Activated CD4-positive, alpha-beta T cell treated with anti-CD3 and anti-CD28 coated beads, Interleukin-2, Interleukin-6, amounts not matched to agents 100 ng/mL and 50 ng/mL, durations not matched to agents 16 hours and 8 hours (primary cell): ENCODE measurements at regions not wholly inside any gene's neighbourhood (a gene's known extent, or its start where the extent isn't known, plus 50 kb on each side); places are given as distances from the start of the nearest gene placed in this dataset.
A peak's percentile ranks its signal among the peaks of the same experiment; 100 is the strongest.

Source experiments
- DNase-seq: peaks from one replicate; pipeline ENCODE4 v3.0.0-alpha.2; 2020

GRCh38 chr2:858646-859045, 92.0 kb upstream of the SNTG2 start:
- DNase-seq, result no peak

GRCh38 chr2:857937-858336, 92.7 kb upstream of the SNTG2 start:
- no peak for DNase-seq

- DNase-seq, result no peak
These were observed 93.6 kb upstream of the SNTG2 start for GRCh38 chr2:857081-857480.

DNA sequence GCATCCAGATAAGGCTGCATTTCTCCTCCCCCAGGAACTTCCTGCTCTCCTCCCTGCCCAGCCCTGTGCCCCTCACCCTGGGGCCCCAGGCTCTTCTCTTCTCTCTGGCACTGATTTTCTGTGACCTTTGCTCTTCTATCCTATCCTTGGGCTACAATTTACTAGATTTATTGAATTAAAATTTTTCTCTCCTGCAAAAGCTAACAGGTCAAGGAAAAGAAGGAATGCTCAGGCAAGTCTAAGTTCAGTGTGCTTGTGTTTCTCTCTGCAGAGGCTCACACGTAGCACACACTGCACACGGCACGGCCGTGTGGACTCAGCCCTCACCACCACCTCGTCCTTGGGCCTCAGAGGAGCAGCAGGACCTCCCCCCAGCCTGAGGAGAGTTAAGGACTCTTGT, 94.2 kb upstream of the SNTG2 start:
- no peak for DNase-seq

GRCh38 chr2:856041-856440, 94.6 kb upstream of the SNTG2 start:
- DNase-seq, result no peak

- peak; percentile 39 for DNase-seq
These were observed 95.5 kb upstream of the SNTG2 start for GRCh38 chr2:855177-855576.

DNA sequence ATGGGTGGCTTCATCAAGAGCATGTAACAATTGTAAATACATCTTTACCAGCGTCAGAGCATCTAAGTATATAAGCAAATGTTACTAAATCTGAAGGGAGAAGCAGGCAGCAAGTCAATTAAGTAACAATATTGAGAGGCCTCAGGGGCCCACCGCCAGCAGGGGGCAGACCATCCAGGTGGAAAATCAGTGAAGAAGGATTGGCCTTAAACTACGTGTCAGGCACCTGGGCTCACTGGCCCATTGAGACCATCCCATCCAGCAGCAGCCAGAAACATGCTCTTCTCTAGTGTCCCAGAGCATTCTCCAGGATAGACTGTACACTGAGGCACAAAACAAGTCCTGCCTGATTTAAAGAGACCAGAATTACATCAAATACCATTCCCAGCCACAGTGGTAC, 96.2 kb upstream of the SNTG2 start:
- DNase-seq, result peak; percentile 60

DNA sequence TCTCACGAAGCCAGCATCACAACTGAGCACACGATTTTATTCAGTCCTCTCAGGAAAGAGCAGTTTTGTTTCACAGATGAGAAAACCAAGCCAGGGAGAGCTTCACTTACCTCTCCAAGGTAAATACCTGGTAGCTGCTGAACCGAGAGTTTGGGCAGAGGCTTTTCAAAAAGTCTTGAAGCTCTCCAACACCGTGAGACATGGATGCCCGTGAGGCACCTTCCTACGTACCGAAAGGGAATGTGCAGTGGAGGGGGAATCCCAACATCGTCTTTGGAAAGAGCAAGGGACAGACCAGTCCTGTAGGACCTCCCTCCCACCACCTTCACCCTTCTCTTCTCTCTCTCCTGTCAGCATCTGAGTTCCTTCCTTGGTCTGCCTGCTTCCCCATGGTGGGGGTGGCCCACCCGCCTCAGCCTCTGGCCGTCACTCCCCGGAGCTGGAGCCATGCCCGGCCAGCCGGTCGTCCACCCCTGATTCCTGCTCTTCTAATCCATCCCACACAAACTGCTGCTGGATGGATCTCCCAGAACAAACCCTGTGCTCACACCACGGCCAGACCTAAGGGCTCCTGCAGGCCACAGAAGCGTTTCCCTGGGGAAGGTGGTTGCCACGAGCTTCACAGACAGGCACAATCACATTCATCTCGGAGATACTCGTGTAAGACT, 97.3 kb upstream of the SNTG2 start:
- no peak for DNase-seq

GRCh38 chr2:852168-852567, 98.5 kb upstream of the SNTG2 start:
- no peak for DNase-seq

DNA sequence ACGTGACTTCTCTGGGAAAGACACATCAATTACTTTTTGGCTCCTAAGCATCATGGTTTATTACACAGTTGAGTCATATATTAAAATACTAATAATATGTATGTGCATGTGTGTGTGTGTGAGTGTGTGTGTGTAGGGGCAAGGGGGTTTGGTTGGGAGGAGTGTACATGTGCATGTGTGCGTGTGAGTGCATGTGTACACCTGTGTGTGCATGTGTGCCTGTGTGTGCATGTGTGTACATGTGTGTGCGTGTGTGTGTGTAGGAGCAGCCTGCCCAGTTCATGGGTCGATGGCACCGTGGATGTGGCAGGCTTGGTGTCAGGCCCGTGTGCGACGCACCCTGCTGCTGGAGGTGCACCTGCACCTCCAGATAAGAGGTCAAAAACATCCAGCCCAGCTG, 99.0 kb upstream of the SNTG2 start:
- DNase-seq, result no peak

DNA sequence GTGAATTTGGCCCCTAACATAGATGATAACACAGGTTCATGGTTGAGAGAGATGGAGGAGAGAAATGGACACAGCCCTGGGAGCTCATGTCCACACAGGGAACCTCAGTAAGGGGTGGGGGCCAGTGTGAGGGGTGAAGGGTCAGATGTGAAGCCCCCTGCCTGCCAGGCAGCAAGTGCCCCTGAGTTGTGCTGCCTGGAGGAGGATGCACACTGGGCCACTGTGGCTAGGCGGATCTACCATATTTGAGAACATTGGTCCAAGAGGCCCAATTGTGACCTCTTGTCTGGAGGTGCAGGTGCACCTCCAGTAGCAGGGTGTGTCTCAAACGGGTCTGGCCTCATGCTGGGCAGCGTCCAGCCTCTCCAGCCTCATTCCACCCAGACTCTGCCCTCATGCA, 99.6 kb upstream of the SNTG2 start:
- no peak for DNase-seq

- DNase-seq, result no peak
These were observed 100.2 kb upstream of the SNTG2 start for GRCh38 chr2:850429-850828.

DNA sequence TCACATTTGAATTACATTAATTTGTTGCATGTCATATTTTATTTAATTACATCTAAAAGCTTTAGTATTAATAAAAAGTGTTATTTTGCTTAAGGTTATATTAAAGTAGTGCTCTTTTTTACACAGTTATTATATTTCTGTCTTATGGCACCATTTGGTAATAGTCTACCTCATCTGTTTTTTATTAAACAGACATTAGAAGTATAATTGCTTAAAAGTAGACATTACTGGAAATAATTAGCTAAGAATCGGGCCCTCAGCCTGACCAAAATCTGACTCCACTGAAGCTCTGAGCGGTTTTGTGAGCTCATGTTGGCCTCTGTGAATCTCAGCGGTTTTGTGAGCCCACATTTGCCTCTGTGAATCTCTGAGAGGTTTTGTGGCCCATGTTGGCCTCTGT, 102.5 kb upstream of the SNTG2 start:
- no peak for DNase-seq

DNA sequence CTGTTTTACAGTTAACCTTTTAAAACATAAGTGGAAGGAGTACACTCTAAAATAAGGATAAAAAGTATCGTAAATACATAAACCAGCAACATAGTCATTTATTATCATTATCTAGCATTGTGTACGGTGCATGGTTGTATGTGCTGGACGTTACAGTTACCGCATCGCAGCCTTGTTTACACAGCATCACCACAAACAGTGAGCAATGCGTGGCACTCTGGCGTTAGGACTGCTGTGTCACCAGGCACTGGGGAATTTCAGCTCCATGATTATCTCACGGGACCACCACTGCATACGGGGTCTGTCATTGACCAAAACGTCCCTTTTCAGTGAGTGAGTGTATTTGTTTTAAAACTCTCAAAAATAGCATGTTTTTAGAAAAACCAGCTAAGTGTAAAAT, 103.0 kb upstream of the SNTG2 start:
- no peak for DNase-seq

GRCh38 chr2:844715-845114, 105.9 kb upstream of the SNTG2 start:
- DNase-seq, result no peak

- DNase-seq, result no peak
These were observed 108.4 kb upstream of the SNTG2 start for GRCh38 chr2:842151-842803.

- DNase-seq, result no peak
These were observed 109.6 kb upstream of the SNTG2 start for GRCh38 chr2:841036-841435.

- DNase-seq, result no peak
These were observed 116.4 kb upstream of the SNTG2 start for GRCh38 chr2:834233-834632.

DNA sequence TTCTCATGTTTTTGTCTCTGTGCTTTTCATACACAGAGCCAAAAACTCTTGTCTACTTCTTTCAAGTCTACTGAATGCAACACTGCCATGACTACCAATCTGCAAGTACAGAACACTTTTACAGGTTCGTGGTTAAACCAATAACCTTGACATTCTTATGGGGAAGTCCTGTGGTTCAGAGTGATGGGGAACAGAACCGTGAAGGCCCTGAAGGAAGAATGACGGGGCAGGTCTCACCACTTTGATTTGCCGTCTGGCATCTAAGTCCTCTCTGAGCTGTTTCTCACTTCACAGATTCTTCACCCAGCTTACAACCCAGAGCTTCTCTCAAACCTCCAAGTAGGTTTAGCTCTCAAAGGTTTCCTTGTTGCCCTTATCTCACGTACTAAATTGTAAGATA, 117.5 kb upstream of the SNTG2 start:
- DNase-seq, result no peak

GRCh38 chr2:832635-833034, 118.0 kb upstream of the SNTG2 start:
- DNase-seq, result no peak

GRCh38 chr2:831622-832021, 119.0 kb upstream of the SNTG2 start:
- DNase-seq, result no peak

DNA sequence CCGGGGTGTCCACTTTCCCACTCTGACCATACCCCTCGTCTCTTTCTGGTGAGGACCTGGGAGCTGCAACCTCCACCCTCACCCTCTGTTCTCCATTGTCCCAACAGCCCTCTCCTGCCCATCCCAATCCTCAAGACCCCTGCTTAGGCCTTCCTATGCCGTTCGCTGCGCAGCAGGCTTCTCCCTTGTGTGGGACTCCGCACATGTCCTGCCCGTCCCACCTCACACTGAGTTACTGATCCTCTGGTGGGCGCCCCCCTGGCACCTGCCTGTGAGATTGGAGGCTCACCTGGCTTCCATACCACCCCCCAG, 119.5 kb upstream of the SNTG2 start:
- no peak for DNase-seq

DNA sequence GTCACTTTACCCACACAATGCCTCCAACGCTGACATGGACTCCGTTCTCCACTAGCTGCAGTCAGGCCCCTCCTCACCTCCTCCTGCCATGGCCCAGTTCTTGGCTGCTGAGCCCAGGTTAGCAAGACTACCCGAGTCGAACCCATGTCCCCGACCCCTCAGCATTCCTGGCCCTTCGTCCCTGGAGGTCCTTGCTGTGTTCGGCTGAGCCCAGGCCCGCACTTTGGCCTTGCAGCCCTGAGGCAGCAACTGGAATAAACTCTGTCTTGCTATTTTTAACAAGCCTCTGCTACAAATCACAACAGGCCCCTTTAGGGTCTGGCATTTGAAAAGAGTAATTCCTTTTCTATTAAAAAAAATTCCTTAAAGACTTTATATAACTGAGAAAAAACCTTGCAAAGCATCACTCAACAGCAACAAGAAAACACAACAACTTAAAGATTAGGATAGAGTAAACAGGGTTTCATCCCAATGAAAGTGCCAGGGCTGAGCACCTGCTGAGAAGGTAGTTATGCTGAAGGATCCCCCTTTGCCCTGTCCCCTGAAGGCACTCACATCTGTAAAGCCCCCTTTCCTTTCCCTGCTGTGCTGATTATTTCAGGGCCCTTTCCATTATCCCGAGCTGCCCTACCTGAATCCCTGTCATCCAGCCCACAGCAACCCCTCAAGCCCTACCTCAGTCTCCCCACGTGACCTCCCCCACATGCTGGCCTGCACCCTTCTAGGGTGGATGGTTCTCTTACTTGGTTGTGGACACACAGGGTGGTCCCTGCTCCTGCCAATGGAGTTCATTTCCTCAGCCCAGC, 120.0 kb upstream of the SNTG2 start:
- no peak for DNase-seq

- DNase-seq, result no peak
These were observed 121.6 kb upstream of the SNTG2 start for GRCh38 chr2:829047-829446.

DNA sequence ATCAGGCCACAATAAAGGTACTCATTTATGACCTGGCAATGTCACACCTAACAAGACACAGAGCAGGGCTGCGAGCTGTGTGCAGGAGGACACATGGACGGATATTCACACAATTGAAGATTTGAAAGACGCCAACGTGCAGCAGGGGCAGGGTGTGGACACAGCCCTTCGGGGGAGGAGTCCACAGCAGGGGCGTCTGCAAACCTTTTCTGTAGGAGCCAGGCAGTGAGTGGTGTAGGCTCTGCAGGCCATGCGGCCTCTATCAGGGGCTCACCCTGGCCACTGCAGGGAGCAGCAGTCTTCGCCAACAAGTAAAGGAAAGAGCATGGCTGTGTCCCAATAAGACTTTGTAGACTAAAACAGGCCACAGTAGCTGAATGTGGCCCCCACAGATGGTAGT, 125.7 kb upstream of the SNTG2 start:
- no peak for DNase-seq
